ENCODE measurements at regions not wholly inside any gene's neighbourhood (a gene's known extent, or its start where the extent isn't known, plus 50 kb on each side); places are given as distances from the start of the nearest gene placed in this dataset.

DNA sequence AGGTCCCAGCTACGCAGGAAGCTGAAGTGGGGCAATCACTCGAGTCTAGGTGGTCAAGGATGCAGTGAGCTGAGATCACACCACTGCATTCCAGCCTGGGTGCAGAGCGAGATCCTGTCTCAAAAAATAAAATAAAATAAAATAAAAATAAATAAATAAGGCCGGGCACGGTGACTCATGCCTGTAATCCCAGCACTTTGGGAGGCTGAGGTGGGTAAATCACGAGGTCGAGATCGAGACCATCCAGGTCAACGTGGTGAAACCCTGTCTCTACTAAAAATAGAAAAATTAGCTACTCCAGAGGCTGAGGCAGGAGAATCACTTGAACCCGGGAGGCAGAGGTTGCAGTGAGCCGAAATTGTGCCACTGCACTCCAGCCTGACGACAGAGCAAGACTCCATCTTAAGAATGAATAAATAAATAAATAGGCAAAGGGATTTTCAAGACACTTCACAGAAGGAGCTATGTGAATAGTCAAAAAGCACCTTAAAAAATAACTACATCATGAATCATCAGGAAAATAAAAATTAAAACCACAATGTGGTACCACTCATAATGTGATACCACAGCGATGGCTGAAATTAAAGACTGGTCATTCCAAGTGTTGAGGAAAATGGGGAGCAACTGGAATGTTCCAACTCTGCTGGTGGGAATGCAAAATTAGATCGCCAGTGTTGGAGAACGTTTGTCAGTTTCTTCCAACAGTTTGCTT lies 92.9 kb upstream of the TBX3 start:
- TF ChIP-seq, protein P1, sequence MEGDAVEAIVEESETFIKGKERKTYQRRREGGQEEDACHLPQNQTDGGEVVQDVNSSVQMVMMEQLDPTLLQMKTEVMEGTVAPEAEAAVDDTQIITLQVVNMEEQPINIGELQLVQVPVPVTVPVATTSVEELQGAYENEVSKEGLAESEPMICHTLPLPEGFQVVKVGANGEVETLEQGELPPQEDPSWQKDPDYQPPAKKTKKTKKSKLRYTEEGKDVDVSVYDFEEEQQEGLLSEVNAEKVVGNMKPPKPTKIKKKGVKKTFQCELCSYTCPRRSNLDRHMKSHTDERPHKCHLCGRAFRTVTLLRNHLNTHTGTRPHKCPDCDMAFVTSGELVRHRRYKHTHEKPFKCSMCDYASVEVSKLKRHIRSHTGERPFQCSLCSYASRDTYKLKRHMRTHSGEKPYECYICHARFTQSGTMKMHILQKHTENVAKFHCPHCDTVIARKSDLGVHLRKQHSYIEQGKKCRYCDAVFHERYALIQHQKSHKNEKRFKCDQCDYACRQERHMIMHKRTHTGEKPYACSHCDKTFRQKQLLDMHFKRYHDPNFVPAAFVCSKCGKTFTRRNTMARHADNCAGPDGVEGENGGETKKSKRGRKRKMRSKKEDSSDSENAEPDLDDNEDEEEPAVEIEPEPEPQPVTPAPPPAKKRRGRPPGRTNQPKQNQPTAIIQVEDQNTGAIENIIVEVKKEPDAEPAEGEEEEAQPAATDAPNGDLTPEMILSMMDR (IDR thresholded peaks at IDR 0.05; ENCODE audit: low read depth, low read length), result no peak
- TF ChIP-seq MAX (IDR thresholded peaks at IDR 0.05; ENCODE audit: low read depth, low read length) (no peak), POLR2A (IDR thresholded peaks at IDR 0.05; ENCODE audit: extremely low read depth, insufficient read length) (no peak)
